ENCODE measurements at regions not wholly inside any gene's neighbourhood (a gene's known extent, or its start where the extent isn't known, plus 50 kb on each side); places are given as distances from the start of the nearest gene placed in this dataset.

DNA sequence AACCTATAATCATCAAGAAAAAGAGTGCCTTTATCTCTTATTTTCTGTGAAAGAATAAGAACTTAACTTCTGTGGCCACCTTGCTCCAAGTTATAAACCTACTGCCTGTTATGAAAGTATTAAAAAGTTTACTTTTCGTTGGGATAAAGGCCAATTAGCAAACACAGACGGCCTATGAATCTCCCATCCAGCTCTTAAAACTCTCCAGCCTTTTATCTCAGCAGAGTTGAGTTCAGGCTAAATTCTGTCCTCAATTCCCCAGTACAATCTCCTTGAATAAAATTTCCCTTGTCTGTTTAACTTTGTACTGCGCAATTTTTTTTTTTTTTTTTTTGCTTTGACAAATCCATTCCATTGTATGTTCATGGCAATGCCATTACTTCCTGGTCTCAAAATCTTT, 1058.4 kb downstream of the SLITRK5 start:
- no peak overlapping the region for H3K4me3 ChIP-seq (replicated peaks; ENCODE audit: low read depth, low read length)
- no peak for DNase-seq (ENCODE audit: low read depth)
- TF ChIP-seq, protein P1, sequence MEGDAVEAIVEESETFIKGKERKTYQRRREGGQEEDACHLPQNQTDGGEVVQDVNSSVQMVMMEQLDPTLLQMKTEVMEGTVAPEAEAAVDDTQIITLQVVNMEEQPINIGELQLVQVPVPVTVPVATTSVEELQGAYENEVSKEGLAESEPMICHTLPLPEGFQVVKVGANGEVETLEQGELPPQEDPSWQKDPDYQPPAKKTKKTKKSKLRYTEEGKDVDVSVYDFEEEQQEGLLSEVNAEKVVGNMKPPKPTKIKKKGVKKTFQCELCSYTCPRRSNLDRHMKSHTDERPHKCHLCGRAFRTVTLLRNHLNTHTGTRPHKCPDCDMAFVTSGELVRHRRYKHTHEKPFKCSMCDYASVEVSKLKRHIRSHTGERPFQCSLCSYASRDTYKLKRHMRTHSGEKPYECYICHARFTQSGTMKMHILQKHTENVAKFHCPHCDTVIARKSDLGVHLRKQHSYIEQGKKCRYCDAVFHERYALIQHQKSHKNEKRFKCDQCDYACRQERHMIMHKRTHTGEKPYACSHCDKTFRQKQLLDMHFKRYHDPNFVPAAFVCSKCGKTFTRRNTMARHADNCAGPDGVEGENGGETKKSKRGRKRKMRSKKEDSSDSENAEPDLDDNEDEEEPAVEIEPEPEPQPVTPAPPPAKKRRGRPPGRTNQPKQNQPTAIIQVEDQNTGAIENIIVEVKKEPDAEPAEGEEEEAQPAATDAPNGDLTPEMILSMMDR (IDR thresholded peaks at IDR 0.05; ENCODE audit: low read length, missing control alignments): no peak

DNA sequence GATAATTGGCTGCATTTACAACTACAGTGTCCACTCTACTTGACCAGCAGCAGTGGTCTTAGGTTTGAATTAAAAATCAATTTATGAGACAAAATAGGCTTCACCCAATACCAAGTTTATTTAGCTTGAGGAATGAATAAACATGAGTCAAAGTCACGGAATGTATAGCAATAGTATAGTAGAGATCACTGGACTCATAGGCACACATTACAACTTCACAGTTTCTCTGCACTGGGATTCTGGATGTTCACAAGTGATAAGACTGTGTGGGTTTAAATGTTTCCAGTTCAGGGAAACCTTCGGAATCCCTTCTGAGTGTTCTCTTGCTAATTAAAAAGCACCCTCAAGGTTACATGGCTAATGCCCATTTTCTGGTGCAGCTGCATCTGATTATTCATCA, 1064.9 kb downstream of the SLITRK5 start:
- no peak overlapping the region for H3K4me3 ChIP-seq (replicated peaks; ENCODE audit: low read depth, low read length)
- TF ChIP-seq, protein P1 (IDR thresholded peaks at IDR 0.05; ENCODE audit: low read length, missing control alignments): no peak
- DNase-seq (ENCODE audit: low read depth): no peak

DNA sequence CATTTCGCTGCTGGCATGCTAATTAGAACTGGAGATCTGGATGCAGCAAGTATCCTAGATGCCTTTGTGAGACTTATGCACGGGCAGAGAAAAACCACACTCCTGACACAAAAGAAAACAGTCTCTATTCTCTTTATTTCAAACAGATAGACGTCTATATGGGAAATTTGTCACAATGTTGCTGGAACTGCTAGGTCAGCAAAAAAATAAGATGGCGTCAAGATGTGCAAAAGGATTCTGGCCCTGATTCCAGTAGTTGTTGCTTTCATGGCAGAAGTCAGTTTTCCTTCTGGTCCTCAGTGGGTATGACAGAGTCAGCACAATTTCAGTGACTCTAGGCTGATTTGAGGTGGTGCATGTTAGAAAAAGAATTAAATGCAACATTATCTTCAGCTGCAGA, 1068.0 kb downstream of the SLITRK5 start:
- no peak overlapping the region for H3K4me3 ChIP-seq (replicated peaks; ENCODE audit: low read depth, low read length)
- TF ChIP-seq, protein P1 (IDR thresholded peaks at IDR 0.05; ENCODE audit: low read length, missing control alignments): no peak
- DNase-seq (ENCODE audit: low read depth): no peak

GRCh38 chr13:88744289-88744688, 1073.1 kb downstream of the SLITRK5 start:
- TF ChIP-seq, protein P1 (IDR thresholded peaks at IDR 0.05; ENCODE audit: low read length, missing control alignments): no peak
- no peak overlapping the region for H3K4me3 ChIP-seq (replicated peaks; ENCODE audit: low read depth, low read length)
- DNase-seq (ENCODE audit: low read depth): no peak

DNA sequence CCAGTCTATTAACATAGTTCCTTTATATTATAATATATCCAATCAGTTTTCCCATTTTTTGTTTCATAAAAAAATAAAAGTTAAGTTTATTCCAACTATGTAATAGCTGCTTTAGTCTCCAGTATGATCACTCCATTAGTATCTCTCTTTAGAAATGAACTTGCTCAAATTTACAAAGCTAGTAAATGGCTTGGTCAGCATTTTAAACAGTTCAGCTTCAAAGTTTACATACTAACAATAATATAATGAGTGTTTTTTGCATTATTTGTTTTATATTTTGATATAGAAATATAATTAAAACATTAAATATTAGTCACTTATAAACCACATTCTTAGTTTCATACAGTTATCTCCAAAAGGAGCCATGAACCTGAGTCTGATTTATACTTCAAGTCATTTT, 1073.8 kb downstream of the SLITRK5 start:
- DNase-seq (ENCODE audit: low read depth): no peak
- TF ChIP-seq, protein P1 (IDR thresholded peaks at IDR 0.05; ENCODE audit: low read length, missing control alignments): no peak
- H3K4me3 ChIP-seq (replicated peaks; ENCODE audit: low read depth, low read length): no peak overlapping the region

DNA sequence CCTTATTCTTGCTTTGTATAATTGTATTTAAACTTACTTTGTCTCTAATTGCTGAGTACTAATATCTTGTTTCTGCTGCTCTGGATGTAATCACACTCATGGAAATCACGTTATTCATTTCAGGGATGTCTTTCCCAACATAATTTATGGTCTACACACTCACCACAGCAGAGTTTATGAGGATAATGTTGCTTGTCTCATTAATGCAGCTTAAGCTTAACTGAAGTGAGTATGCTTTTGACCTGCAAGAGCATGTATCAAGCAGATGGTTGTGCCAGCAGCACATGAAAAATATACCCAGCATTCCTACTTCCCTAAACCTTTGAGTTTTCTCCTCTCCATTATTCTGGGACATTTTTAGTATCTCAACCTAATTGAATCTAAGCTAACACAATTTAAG, 1080.9 kb downstream of the SLITRK5 start:
- DNase-seq (ENCODE audit: low read depth): no peak
- TF ChIP-seq, protein P1 (IDR thresholded peaks at IDR 0.05; ENCODE audit: low read length, missing control alignments): no peak
- H3K4me3 ChIP-seq (replicated peaks; ENCODE audit: low read depth, low read length): no peak overlapping the region

DNA sequence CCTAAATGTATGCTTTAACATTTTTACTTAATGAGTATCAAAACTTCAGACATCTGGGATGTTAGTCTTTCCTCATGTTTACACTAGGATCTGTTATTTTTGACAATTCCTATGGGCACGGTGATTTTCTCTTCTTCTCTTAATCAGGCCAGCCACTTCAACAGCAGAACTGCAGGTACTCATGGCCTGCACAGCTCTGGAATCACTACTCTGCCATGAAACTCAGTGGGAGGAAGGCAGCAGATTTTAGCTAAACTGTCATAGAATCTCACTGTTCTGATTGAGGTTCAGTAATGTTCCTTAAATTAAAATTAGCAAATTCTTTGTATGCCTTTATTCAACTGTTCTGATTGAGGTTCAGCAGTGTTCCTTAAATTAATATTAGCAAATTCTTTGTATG, 1083.0 kb downstream of the SLITRK5 start:
- TF ChIP-seq, protein P1 (IDR thresholded peaks at IDR 0.05; ENCODE audit: low read length, missing control alignments): no peak
- no peak for DNase-seq (ENCODE audit: low read depth)
- H3K4me3 ChIP-seq (replicated peaks; ENCODE audit: low read depth, low read length): no peak overlapping the region
